ENCODE measurements at regions not wholly inside any gene's neighbourhood (a gene's known extent, or its start where the extent isn't known, plus 50 kb on each side); places are given as distances from the start of the nearest gene placed in this dataset.
"Not testable (repeated sequence)": the region's sequence is repeated elsewhere in the genome, so short reads cannot be mapped to it uniquely, and the experiment has no call there.

DNA sequence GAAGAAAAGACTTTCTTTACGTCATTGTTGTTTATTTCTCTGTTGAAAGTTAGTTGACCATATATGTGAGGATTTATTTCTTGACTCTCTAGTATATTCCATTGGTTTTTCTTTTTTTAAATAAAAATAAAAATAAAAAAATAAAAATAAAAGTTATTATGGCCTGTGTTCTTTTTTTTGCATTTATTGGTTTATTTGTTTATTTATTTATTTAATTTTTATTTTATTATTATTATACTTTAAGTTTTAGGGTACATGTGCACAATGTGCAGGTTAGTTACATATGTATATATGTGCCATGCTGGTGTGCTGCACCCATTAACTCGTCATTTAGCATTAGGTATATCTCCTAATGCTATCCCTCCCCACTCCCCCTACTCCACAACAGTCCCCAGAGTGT lies 822.7 kb upstream of the SLC39A10 start:
- TF ChIP-seq, protein P1, sequence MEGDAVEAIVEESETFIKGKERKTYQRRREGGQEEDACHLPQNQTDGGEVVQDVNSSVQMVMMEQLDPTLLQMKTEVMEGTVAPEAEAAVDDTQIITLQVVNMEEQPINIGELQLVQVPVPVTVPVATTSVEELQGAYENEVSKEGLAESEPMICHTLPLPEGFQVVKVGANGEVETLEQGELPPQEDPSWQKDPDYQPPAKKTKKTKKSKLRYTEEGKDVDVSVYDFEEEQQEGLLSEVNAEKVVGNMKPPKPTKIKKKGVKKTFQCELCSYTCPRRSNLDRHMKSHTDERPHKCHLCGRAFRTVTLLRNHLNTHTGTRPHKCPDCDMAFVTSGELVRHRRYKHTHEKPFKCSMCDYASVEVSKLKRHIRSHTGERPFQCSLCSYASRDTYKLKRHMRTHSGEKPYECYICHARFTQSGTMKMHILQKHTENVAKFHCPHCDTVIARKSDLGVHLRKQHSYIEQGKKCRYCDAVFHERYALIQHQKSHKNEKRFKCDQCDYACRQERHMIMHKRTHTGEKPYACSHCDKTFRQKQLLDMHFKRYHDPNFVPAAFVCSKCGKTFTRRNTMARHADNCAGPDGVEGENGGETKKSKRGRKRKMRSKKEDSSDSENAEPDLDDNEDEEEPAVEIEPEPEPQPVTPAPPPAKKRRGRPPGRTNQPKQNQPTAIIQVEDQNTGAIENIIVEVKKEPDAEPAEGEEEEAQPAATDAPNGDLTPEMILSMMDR (IDR thresholded peaks at IDR 0.05): not testable (repeated sequence)
- TF ChIP-seq POLR2A (IDR thresholded peaks at IDR 0.05): not testable (repeated sequence)
